Thoracic aorta (tissue), 2 donors: ENCODE measurements at regions not wholly inside any gene's neighbourhood (a gene's known extent, or its start where the extent isn't known, plus 50 kb on each side); places are given as distances from the start of the nearest gene placed in this dataset.
"Not testable (repeated sequence)": the region's sequence is repeated elsewhere in the genome, so short reads cannot be mapped to it uniquely, and the experiment has no call there.

ENCODE experiments used
- ATAC-seq: fragments of 150-250 bp; one replicate; pipeline ENCODE4 v1.8.0; 2017; ENCODE audit warnings: low read depth; ENCODE audit not compliant: insufficient number of reproducible peaks, low FRiP score
- DNase-seq: peaks from one replicate; pipeline ENCODE4 v3.0.0-alpha.2; 2020; ENCODE audit warnings: low spot score
- H3K27ac ChIP-seq, 2 donors: fragments of 200-600 bp; sonication (generic); 1 replicate in 1 of 2; 2 replicates in 1 of 2; pipeline ENCODE4 v1.5.1; 2016; ENCODE audit warnings: mild to moderate bottlenecking in 2 of 2, moderate library complexity in 2 of 2
- H3K27me3 ChIP-seq: fragments of 200-600 bp; sonication (generic); replicated peaks from 2 replicates; pipeline ENCODE4 v1.6.0; 2016; ENCODE audit warnings: mild to moderate bottlenecking; ENCODE audit not compliant: insufficient read depth
- H3K36me3 ChIP-seq: fragments of 200-600 bp; sonication (generic); one replicate; pipeline ENCODE4 v1.5.1; 2016
- H3K4me1 ChIP-seq, 2 donors: fragments of 200-600 bp; sonication (generic); 1 replicate in 1 of 2; 2 replicates in 1 of 2; pipeline versions ENCODE4 v1.5.1 to v1.6.0; 2016; ENCODE audit warnings: low read depth in 2 of 2, mild to moderate bottlenecking in 1 of 2; ENCODE audit not compliant: control insufficient read depth in 1 of 2
- H3K4me3 ChIP-seq: fragments of 200-600 bp; sonication (generic); 2 replicates; pipeline ENCODE4 v1.5.1; 2016; ENCODE audit warnings: mild to moderate bottlenecking
- H3K9me3 ChIP-seq: fragments of 200-600 bp; sonication (generic); 2 replicates; pipeline ENCODE4 v1.5.1; 2016
- CTCF ChIP-seq: fragments of 200-600 bp; sonication (generic); IDR thresholded peaks from one replicate; pipeline ENCODE4 v1.5.1; 2019; ENCODE audit warnings: antibody characterized with exemption

- H3K9me3 ChIP-seq, result peaks cover 5% of the 10 kb centered on the region
- H3K4me3 ChIP-seq, result no peak overlapping the region
- H3K27ac ChIP-seq, result no peak overlapping the region
- H3K4me1 ChIP-seq, result no peaks in the 10 kb centered on the region
- no peak for TF ChIP-seq CTCF
- no peaks in the 10 kb centered on the region for H3K36me3 ChIP-seq
- no peak for DNase-seq
- no peaks in the 10 kb centered on the region for H3K27me3 ChIP-seq
- ATAC-seq, result no peak
Observed at GRCh38 chr16:72458035-72458434, 286.1 kb upstream of the PMFBP1 start.

GRCh38 chr16:72457243-72457940, 285.4 kb upstream of the PMFBP1 start:
- no peak for TF ChIP-seq CTCF
- H3K27me3 ChIP-seq, result no peaks in the 10 kb centered on the region
- H3K4me3 ChIP-seq, result no peak overlapping the region
- no peak overlapping the region for H3K27ac ChIP-seq
- H3K36me3 ChIP-seq, result no peaks in the 10 kb centered on the region
- ATAC-seq (no peak), DNase-seq (no peak)
- peaks cover 5% of the 10 kb centered on the region for H3K9me3 ChIP-seq
- no peaks in the 10 kb centered on the region for H3K4me1 ChIP-seq

GRCh38 chr16:72455743-72456659, 284.0 kb upstream of the PMFBP1 start:
- H3K36me3 ChIP-seq, result no peaks in the 10 kb centered on the region
- no peak overlapping the region for H3K4me3 ChIP-seq
- TF ChIP-seq CTCF, result no peak
- H3K9me3 ChIP-seq, result peaks cover 5% of the 10 kb centered on the region
- H3K27me3 ChIP-seq, result no peaks in the 10 kb centered on the region
- no peaks in the 10 kb centered on the region for H3K4me1 ChIP-seq
- no peak for DNase-seq
- H3K27ac ChIP-seq, result no peak overlapping the region
- no peak for ATAC-seq

GRCh38 chr16:72453856-72454255, 281.9 kb upstream of the PMFBP1 start:
- H3K9me3 ChIP-seq, H3K36me3 ChIP-seq, H3K4me3 ChIP-seq, DNase-seq, ATAC-seq, H3K4me1 ChIP-seq, H3K27me3 ChIP-seq, H3K27ac ChIP-seq: not testable (repeated sequence)

- Histone ChIP-seq H3K4me1 (no peaks in the 10 kb centered on the region), H3K4me3 (no peak overlapping the region), H3K27ac (no peak overlapping the region), H3K9me3 (no peaks in the 10 kb centered on the region), H3K36me3 (no peaks in the 10 kb centered on the region), H3K27me3 (no peaks in the 10 kb centered on the region)
- no peak for TF ChIP-seq CTCF
- DNase-seq (no peak), ATAC-seq (no peak)
Observed at GRCh38 chr16:72444696-72445095, 272.7 kb upstream of the PMFBP1 start.
